ENCODE measurements at regions not wholly inside any gene's neighbourhood (a gene's known extent, or its start where the extent isn't known, plus 50 kb on each side); places are given as distances from the start of the nearest gene placed in this dataset.

DNA sequence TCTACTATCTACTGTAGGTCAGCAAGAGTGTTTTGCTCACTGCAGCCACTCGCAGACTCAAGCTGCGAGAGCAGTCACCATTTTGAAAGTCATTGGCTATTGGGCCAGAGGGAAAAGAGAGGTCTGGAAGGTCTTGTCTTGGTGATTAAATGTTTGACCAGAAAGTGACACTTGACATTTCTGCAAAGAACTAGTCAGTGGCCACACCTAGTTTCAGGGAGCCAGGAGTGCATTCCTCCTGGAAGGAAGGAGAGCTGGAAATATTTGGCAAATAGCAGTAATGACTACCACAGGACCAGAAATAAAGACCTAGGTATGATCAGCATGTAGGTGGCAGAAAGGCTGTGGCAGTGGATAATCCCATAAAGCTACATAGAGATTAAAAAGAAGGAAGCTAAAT, 440.0 kb upstream of the PLXNA2 start:
- TF ChIP-seq FOXP2 (optimal IDR thresholded peaks at IDR 0.05; ENCODE audit: borderline replicate concordance, extremely low read depth, extremely low read length, insufficient read depth) (no peak), SIN3A (IDR thresholded peaks at IDR 0.05; ENCODE audit: borderline replicate concordance, insufficient read depth, low read length) (no peak), TAF1 (IDR thresholded peaks at IDR 0.05; ENCODE audit: borderline replicate concordance, insufficient read depth, low read length) (no peak), POLR2AphosphoS5 (IDR thresholded peaks at IDR 0.05; ENCODE audit: low read depth, low read length) (no peak)
- TF ChIP-seq, protein P1, sequence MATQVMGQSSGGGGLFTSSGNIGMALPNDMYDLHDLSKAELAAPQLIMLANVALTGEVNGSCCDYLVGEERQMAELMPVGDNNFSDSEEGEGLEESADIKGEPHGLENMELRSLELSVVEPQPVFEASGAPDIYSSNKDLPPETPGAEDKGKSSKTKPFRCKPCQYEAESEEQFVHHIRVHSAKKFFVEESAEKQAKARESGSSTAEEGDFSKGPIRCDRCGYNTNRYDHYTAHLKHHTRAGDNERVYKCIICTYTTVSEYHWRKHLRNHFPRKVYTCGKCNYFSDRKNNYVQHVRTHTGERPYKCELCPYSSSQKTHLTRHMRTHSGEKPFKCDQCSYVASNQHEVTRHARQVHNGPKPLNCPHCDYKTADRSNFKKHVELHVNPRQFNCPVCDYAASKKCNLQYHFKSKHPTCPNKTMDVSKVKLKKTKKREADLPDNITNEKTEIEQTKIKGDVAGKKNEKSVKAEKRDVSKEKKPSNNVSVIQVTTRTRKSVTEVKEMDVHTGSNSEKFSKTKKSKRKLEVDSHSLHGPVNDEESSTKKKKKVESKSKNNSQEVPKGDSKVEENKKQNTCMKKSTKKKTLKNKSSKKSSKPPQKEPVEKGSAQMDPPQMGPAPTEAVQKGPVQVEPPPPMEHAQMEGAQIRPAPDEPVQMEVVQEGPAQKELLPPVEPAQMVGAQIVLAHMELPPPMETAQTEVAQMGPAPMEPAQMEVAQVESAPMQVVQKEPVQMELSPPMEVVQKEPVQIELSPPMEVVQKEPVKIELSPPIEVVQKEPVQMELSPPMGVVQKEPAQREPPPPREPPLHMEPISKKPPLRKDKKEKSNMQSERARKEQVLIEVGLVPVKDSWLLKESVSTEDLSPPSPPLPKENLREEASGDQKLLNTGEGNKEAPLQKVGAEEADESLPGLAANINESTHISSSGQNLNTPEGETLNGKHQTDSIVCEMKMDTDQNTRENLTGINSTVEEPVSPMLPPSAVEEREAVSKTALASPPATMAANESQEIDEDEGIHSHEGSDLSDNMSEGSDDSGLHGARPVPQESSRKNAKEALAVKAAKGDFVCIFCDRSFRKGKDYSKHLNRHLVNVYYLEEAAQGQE (IDR thresholded peaks at IDR 0.05; ENCODE audit: insufficient read depth in 1 of 2, low read depth in 2 of 2, low read length in 2 of 2) = no peak

DNA sequence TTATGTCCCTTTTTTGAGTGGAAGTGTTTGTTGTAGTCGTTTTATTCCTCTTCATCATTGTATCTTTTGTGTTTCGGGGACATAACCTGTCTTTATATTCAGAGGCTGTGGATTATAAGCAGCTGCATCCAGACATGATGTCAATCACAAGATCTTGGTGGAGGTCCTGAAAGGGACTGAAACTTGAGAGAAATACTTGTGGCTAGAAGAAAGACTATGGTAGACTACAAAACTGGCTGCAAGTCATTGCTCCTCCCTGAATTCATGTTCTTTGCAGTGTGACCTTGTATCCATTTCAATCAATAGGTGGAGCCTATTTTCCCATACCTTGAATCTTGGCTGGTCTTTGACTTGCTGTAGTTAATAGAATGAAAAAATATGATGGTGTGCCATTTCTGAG, 442.4 kb upstream of the PLXNA2 start:
- no peak for TF ChIP-seq SIN3A (IDR thresholded peaks at IDR 0.05; ENCODE audit: borderline replicate concordance, insufficient read depth, low read length)

DNA sequence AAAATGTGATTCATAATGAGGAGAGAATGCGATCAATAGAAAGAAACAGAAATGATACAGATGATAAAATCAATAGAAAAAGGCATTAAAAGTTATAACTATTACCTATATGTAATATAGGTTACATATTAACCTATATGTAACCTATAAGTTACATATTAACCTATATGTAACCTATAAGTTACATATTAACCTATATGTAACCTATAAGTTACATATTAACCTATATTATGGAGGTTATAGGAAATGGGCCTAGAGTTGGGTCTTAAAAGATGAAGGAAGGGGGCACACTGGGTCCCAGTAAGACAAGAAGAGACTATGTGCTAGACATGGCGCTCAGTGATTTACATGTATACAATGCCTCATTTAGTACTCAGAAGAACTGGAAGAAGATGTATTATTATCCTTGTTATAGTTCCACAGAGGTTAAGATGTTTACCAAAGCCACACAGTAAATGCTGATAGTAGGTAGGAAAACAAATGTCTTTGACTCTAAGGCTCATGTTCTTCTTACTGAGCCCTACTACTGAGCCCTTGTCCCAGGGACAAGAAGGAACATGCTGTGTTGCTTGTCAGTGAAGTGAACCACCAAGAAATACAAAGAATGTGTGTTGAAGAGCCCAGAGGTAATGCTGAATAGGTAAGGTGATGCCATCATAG, 444.6 kb upstream of the PLXNA2 start:
- TF ChIP-seq, protein P1 (IDR thresholded peaks at IDR 0.05; ENCODE audit: insufficient read depth in 1 of 2, low read depth in 2 of 2, low read length in 2 of 2) = no peak
- TF ChIP-seq POLR2AphosphoS5 (IDR thresholded peaks at IDR 0.05; ENCODE audit: low read depth, low read length) (no peak), SIN3A (IDR thresholded peaks at IDR 0.05; ENCODE audit: borderline replicate concordance, insufficient read depth, low read length) (no peak), FOXP2 (optimal IDR thresholded peaks at IDR 0.05; ENCODE audit: borderline replicate concordance, extremely low read depth, extremely low read length, insufficient read depth) (no peak), TAF1 (IDR thresholded peaks at IDR 0.05; ENCODE audit: borderline replicate concordance, insufficient read depth, low read length) (no peak)

DNA sequence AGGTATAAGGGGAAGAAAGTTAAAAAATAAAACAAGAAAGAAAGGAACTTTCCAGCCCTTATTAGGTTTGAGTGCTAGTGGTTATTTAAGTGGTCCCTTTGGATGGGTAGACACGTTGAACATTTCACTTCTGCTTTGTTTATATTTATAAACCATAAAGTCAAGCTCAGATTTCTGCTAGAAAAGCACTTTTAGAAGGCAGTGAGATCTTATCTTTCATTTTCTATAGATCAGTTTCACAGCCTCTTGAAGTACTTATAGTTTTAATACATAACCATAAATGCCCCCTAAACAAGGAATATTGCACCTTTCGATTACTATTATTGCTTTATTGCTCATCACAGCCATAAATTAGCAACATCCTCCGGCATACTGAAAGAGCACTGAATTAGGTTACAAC, 446.8 kb upstream of the PLXNA2 start:
- TF ChIP-seq FOXP2 (optimal IDR thresholded peaks at IDR 0.05; ENCODE audit: borderline replicate concordance, extremely low read depth, extremely low read length, insufficient read depth) (no peak), POLR2AphosphoS5 (IDR thresholded peaks at IDR 0.05; ENCODE audit: low read depth, low read length) (no peak), SIN3A (IDR thresholded peaks at IDR 0.05; ENCODE audit: borderline replicate concordance, insufficient read depth, low read length) (no peak), TAF1 (IDR thresholded peaks at IDR 0.05; ENCODE audit: borderline replicate concordance, insufficient read depth, low read length) (no peak)
- TF ChIP-seq, protein P1 (IDR thresholded peaks at IDR 0.05; ENCODE audit: insufficient read depth in 1 of 2, low read depth in 2 of 2, low read length in 2 of 2) = no peak

DNA sequence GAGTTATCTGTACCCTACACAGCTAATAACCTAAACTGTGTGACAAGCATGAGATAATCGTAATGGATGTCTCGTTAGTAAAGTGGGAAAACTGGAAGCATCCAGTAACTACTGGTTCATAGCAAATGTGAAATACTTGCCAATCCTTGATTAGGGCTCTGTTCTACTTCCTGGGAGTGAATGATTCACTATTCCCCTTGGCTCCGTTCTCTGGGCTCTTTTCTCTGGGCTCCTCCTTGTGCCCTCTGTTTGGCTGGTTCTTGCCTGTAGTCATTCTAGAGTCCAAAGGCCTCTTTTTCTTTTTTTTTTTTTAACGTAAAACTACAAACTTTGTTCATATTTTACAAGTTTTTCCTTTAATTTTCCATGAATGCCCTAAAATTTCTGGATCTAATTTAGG, 465.8 kb upstream of the PLXNA2 start:
- TF ChIP-seq SIN3A (IDR thresholded peaks at IDR 0.05; ENCODE audit: borderline replicate concordance, insufficient read depth, low read length) (no peak), TAF1 (IDR thresholded peaks at IDR 0.05; ENCODE audit: borderline replicate concordance, insufficient read depth, low read length) (no peak), POLR2AphosphoS5 (IDR thresholded peaks at IDR 0.05; ENCODE audit: low read depth, low read length) (no peak), FOXP2 (optimal IDR thresholded peaks at IDR 0.05; ENCODE audit: borderline replicate concordance, extremely low read depth, extremely low read length, insufficient read depth) (no peak)
- TF ChIP-seq, protein P1 (IDR thresholded peaks at IDR 0.05; ENCODE audit: insufficient read depth in 1 of 2, low read depth in 2 of 2, low read length in 2 of 2) = no peak

All from PFSK-1 (cell line).